WI38 (cell line): ENCODE measurements at regions not wholly inside any gene's neighbourhood (a gene's known extent, or its start where the extent isn't known, plus 50 kb on each side); places are given as distances from the start of the nearest gene placed in this dataset.

ENCODE experiments used
- H3K4me3 ChIP-seq: 2 replicates; pipeline ENCODE4 v1.5.1; 2011; ENCODE audit warnings: low read depth, mild to moderate bottlenecking, control low read depth, low read length
- TF ChIP-seq, protein P1 (sequence below): IDR thresholded peaks from 2 replicates; pipeline ENCODE4 v1.5.1; 2012; ENCODE audit warnings: low read depth, mild to moderate bottlenecking, control low read depth, low read length

- no peak overlapping the region for H3K4me3 ChIP-seq
- TF ChIP-seq, protein P1, sequence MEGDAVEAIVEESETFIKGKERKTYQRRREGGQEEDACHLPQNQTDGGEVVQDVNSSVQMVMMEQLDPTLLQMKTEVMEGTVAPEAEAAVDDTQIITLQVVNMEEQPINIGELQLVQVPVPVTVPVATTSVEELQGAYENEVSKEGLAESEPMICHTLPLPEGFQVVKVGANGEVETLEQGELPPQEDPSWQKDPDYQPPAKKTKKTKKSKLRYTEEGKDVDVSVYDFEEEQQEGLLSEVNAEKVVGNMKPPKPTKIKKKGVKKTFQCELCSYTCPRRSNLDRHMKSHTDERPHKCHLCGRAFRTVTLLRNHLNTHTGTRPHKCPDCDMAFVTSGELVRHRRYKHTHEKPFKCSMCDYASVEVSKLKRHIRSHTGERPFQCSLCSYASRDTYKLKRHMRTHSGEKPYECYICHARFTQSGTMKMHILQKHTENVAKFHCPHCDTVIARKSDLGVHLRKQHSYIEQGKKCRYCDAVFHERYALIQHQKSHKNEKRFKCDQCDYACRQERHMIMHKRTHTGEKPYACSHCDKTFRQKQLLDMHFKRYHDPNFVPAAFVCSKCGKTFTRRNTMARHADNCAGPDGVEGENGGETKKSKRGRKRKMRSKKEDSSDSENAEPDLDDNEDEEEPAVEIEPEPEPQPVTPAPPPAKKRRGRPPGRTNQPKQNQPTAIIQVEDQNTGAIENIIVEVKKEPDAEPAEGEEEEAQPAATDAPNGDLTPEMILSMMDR: no peak
Observed at GRCh38 chr2:221293949-221294742, 278.0 kb downstream of the EPHA4 start.

DNA sequence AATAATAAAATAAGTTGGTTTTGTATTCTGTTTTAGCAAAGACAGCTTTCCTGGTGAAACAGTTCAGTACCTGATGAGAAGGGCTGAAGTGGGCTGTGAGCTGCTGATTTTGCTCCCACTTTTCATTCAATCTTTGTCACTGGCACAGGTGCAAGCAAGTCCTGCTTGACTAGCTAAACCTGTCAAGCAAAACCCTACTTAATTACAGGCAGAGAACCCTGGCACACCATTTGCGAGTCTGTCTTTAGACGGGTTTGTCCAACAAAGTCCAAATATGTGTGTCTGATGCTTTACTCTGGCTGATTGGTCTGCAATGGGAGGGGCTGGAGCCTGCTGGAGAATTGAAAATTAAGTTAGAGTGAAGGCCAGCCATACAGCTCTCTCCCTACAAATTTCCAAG lies 267.2 kb downstream of the EPHA4 start:
- TF ChIP-seq, protein P1: no peak
- no peak overlapping the region for H3K4me3 ChIP-seq

DNA sequence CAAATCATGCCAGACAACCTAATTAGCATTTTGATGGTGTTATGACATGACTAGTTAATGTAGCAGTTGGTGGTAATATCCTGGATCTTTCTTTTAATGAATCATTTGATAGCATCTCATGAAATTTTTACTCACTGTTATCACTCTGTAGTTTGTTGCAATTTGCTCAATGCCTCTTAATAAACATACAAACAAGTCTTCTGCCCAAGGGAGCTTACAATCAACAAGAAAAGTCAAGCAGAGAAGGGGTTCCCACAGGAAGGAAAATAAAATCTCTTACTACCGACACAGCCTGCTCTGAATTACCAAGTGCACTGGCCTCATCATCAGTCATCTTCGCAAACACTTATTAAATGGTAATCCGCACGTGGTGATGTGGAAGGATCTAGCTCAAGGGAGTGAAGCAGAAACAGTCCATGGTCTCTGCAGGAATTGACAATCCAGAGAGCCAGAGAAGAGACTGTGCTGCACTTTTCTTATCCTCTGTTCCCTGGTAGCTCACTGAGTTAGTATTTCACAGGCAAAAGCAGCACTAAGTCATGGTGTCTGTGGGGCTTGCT lies 263.5 kb downstream of the EPHA4 start:
- no peak overlapping the region for H3K4me3 ChIP-seq
- TF ChIP-seq, protein P1: no peak

- H3K4me3 ChIP-seq: no peak overlapping the region
- TF ChIP-seq, protein P1: no peak
Observed at GRCh38 chr2:221309892-221310583, 262.1 kb downstream of the EPHA4 start.

DNA sequence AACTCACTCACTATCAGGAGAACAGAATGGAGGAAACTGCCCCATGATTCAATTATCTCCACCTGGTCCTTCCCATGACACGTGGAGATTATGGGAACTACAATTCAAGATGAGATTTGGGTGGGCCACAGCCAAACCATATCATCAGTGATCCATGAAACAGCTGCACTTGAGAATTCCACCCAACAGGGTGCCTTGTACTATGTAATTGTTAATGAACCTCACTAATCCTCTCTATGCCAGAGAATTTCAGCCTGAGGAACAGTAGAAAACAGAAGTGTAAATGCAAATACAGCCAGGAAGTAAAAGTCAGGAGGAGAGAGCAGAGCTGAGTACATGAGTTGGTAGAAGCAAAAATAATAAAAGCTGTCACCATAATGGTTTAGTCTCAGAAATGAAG lies 261.4 kb downstream of the EPHA4 start:
- TF ChIP-seq, protein P1: no peak

DNA sequence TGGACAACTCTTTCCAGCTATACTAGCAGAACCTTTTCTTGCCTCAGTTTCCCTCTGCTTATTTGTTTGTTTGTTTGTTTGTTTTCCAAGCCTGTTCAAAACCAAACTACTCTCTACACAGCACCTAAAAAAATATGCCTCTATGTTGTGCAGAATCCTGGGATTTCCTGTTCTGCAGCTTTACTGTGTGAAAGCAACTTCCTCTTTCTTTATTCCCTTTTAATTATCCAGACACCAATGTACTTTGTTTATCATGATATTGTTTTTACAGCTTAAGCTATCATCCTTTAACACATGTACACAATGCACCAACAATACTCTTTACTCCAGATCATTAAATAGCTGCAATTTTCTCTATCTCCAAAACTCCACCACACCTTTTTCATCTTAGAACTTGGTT lies 259.5 kb downstream of the EPHA4 start:
- H3K4me3 ChIP-seq: no peak overlapping the region
- TF ChIP-seq, protein P1: no peak

More for the DNA sequence above, 261.4 kb downstream of the EPHA4 start:
- H3K4me3 ChIP-seq: no peak overlapping the region

DNA sequence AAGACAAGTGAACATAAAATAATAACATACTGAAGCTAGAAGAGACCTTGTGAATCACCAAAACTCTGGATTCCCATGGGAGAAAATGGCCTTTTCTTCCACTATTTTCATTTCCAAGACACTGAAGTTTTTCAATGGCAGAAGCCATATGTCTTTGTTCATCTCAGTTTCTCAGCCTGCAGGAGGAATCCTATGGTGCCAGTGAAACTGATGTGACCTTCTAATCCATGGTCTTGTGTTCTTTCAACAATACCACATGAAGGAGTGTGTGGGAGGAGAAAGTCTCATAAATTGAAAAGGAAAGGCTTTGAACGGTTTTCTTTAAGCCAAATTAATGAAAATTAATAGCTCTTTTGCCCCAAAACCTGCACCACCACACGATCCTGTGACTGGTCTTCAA lies 257.3 kb downstream of the EPHA4 start:
- H3K4me3 ChIP-seq: no peak overlapping the region
- TF ChIP-seq, protein P1: no peak
